WI38 (cell line): ENCODE measurements at regions not wholly inside any gene's neighbourhood (a gene's known extent, or its start where the extent isn't known, plus 50 kb on each side); places are given as distances from the start of the nearest gene placed in this dataset.

Experiments used
- H3K4me3 ChIP-seq: 2 replicates; pipeline ENCODE4 v1.5.1; 2011; ENCODE audit warnings: low read depth, mild to moderate bottlenecking, control low read depth, low read length
- TF ChIP-seq, protein P1 (sequence below): IDR thresholded peaks from 2 replicates; pipeline ENCODE4 v1.5.1; 2012; ENCODE audit warnings: low read depth, mild to moderate bottlenecking, control low read depth, low read length

- TF ChIP-seq, protein P1, sequence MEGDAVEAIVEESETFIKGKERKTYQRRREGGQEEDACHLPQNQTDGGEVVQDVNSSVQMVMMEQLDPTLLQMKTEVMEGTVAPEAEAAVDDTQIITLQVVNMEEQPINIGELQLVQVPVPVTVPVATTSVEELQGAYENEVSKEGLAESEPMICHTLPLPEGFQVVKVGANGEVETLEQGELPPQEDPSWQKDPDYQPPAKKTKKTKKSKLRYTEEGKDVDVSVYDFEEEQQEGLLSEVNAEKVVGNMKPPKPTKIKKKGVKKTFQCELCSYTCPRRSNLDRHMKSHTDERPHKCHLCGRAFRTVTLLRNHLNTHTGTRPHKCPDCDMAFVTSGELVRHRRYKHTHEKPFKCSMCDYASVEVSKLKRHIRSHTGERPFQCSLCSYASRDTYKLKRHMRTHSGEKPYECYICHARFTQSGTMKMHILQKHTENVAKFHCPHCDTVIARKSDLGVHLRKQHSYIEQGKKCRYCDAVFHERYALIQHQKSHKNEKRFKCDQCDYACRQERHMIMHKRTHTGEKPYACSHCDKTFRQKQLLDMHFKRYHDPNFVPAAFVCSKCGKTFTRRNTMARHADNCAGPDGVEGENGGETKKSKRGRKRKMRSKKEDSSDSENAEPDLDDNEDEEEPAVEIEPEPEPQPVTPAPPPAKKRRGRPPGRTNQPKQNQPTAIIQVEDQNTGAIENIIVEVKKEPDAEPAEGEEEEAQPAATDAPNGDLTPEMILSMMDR: no peak
- H3K4me3 ChIP-seq: no peak overlapping the region
These were observed 330.6 kb upstream of the ZC3H12C start for GRCh38 chr11:109762546-109762945.

DNA sequence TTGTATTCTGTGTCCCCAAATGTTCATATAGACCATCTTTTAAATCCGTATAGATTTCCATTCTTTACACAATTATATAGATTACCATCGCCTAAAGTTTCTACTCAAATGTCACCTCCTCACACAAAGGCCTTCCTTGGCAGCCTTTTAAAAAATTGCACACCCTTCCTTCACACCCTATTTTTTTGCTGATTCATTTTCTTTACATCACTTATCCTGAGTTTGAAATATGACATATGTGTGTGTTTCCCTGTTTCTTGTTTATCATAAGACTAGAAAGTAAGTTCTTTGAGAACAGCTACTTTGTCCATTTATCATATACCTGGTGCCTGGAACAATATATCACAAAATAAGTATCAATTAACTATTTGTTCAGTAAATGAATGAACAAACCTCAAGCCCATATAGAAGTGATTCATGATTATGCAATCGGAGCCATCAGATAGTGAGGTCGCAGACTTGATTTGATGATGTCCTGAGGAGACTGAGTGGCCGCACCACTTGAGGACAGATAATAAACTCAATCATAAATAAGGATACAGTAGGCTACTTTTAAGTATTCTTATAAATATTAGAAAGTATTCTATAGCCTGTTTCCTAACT, 327.4 kb upstream of the ZC3H12C start:
- no peak overlapping the region for H3K4me3 ChIP-seq
- TF ChIP-seq, protein P1: no peak

GRCh38 chr11:109769858-109770257, 323.3 kb upstream of the ZC3H12C start:
- no peak overlapping the region for H3K4me3 ChIP-seq
- TF ChIP-seq, protein P1: no peak

DNA sequence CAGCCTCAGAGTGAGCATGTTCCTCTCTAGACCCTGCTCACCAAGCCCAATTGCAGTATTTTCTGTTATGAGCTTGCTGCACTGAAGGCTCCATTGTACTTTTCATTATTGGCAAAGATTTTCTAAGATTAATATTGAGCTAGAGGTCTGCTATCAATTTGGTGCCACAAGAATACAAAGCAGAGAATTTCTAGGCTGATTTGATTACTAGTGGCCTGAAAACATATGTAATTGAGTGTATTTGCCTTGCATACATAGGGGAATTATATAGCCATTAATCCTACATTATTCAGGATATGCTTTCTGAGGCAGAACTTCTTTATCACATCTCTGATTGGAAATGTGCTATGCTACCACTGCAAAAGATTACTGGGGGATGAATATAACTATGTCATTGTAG, 322.9 kb upstream of the ZC3H12C start:
- TF ChIP-seq, protein P1: no peak
- H3K4me3 ChIP-seq: no peak overlapping the region

DNA sequence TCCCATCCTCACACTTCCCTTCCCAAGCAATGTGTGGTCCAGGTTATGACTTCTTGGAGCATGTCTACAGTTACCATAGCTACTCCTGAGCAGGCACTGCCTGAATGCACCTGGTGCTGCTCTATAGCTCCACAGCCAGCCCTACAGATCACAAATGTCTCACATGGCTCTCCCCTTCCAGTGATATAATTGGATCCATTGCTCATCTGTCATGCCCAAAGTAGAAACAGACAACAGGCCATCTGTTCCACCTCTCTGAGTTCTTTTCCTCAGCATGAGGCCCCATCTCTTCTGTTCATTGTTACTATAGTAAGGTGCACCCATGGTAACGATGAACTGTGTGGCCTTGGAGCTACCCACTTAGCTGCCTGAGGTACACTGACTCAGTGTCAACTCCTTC, 320.3 kb upstream of the ZC3H12C start:
- no peak overlapping the region for H3K4me3 ChIP-seq
- TF ChIP-seq, protein P1: no peak

DNA sequence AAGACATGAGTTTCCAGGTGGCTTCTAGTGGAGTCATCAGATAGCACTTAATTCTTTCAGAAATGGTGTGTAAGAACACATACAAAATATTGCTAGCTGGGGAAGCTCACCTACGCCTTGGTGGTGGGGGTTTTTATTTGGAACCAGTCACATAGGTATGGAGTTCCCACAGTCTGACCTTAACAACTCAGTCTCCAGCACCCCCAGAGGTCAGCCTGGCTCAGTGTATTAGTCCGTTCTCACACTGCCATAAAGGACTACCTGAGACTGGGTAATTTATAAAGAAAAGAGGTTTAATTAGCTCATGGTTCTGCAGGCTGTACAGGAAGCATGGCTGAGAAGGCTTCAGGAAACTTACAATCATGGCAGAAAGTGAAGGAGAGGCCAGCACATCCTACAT, 317.5 kb upstream of the ZC3H12C start:
- no peak overlapping the region for H3K4me3 ChIP-seq
- TF ChIP-seq, protein P1: no peak

GRCh38 chr11:109783014-109783413, 310.2 kb upstream of the ZC3H12C start:
- TF ChIP-seq, protein P1: no peak
- no peak overlapping the region for H3K4me3 ChIP-seq
